GM21737 (cell line): ENCODE measurements at regions not wholly inside any gene's neighbourhood (a gene's known extent, or its start where the extent isn't known, plus 50 kb on each side); places are given as distances from the start of the nearest gene placed in this dataset.

Source experiments
- ATAC-seq: cut with Tn5 transposase; IDR thresholded peaks from one replicate; pipeline ENCODE4 v1.9.1; 2021; ENCODE audit warnings: mild to moderate bottlenecking, moderate library complexity; ENCODE audit not compliant: unreplicated experiment

- no peak for ATAC-seq
These were observed 187.4 kb downstream of the PHLDA1 start for GRCh38 chr12:75844049-75844770.

- no peak for ATAC-seq
These were observed 189.5 kb downstream of the PHLDA1 start for GRCh38 chr12:75842090-75842489.

- no peak for ATAC-seq
These were observed 190.6 kb downstream of the PHLDA1 start for GRCh38 chr12:75840994-75841355.

- no peak for ATAC-seq
These were observed 193.3 kb downstream of the PHLDA1 start for GRCh38 chr12:75838309-75838708.

- no peak for ATAC-seq
These were observed 193.9 kb downstream of the PHLDA1 start for GRCh38 chr12:75837700-75838099.

GRCh38 chr12:75836533-75836932, 195.0 kb downstream of the PHLDA1 start:
- ATAC-seq: no peak

- ATAC-seq: no peak
These were observed 197.0 kb downstream of the PHLDA1 start for GRCh38 chr12:75834591-75834990.

GRCh38 chr12:75833268-75833667, 198.3 kb downstream of the PHLDA1 start:
- ATAC-seq: no peak

- no peak for ATAC-seq
These were observed 200.2 kb downstream of the PHLDA1 start for GRCh38 chr12:75831402-75831801.

- ATAC-seq: no peak
These were observed 204.5 kb downstream of the PHLDA1 start for GRCh38 chr12:75827061-75827460.

- no peak for ATAC-seq
These were observed 205.9 kb downstream of the PHLDA1 start for GRCh38 chr12:75825686-75826085.

- ATAC-seq: no peak
These were observed 208.1 kb downstream of the PHLDA1 start for GRCh38 chr12:75823475-75823874.

GRCh38 chr12:75822416-75822815, 209.2 kb downstream of the PHLDA1 start:
- no peak for ATAC-seq

- no peak for ATAC-seq
These were observed 210.6 kb downstream of the PHLDA1 start for GRCh38 chr12:75820848-75821578.

- no peak for ATAC-seq
These were observed 211.5 kb downstream of the PHLDA1 start for GRCh38 chr12:75820071-75820470.

- ATAC-seq: no peak
These were observed 212.1 kb downstream of the PHLDA1 start for GRCh38 chr12:75819512-75819911.

GRCh38 chr12:75818863-75819262, 212.7 kb downstream of the PHLDA1 start:
- ATAC-seq: no peak

GRCh38 chr12:75816897-75817296, 214.7 kb downstream of the PHLDA1 start:
- ATAC-seq: no peak

- ATAC-seq: no peak
These were observed 215.8 kb downstream of the PHLDA1 start for GRCh38 chr12:75815756-75816155.

- ATAC-seq: no peak
These were observed 216.5 kb downstream of the PHLDA1 start for GRCh38 chr12:75814851-75815754.

GRCh38 chr12:75813072-75813471, 218.5 kb downstream of the PHLDA1 start:
- ATAC-seq: no peak
